ENCODE measurements at regions not wholly inside any gene's neighbourhood (a gene's known extent, or its start where the extent isn't known, plus 50 kb on each side); places are given as distances from the start of the nearest gene placed in this dataset.

- DNase-seq (ENCODE audit: extremely low spot score, unreplicated experiment) = no peak
- TF ChIP-seq CTCF (IDR thresholded peaks at IDR 0.05) = no peak
- no peak overlapping the region for H3K27ac Mint-ChIP-seq (ENCODE audit: unreplicated experiment)
- no peaks in the 10 kb centered on the region for H3K4me1 Mint-ChIP-seq (ENCODE audit: unreplicated experiment)
- peaks cover 23% of the 10 kb centered on the region for H3K9me3 Mint-ChIP-seq (ENCODE audit: unreplicated experiment)
- H3K4me3 Mint-ChIP-seq (ENCODE audit: unreplicated experiment) = no peak overlapping the region
- no peaks in the 10 kb centered on the region for H3K36me3 Mint-ChIP-seq (ENCODE audit: unreplicated experiment)
- peaks cover 2% of the 10 kb centered on the region for H3K27me3 Mint-ChIP-seq (ENCODE audit: unreplicated experiment)
These were observed 297.8 kb downstream of the WDR11 start for GRCh38 chr10:121148921-121149320.

GRCh38 chr10:121152033-121152432, 300.9 kb downstream of the WDR11 start:
- Mint-ChIP-seq H3K27ac (ENCODE audit: unreplicated experiment) (no peak overlapping the region), H3K27me3 (ENCODE audit: unreplicated experiment) (peaks cover 6% of the 10 kb centered on the region), H3K4me1 (ENCODE audit: unreplicated experiment) (peaks cover 2% of the 10 kb centered on the region), H3K4me3 (ENCODE audit: unreplicated experiment) (no peak overlapping the region), H3K36me3 (ENCODE audit: unreplicated experiment) (no peaks in the 10 kb centered on the region), H3K9me3 (ENCODE audit: unreplicated experiment) (peaks cover 7% of the 10 kb centered on the region)
- DNase-seq (ENCODE audit: extremely low spot score, unreplicated experiment) = no peak
- TF ChIP-seq CTCF (IDR thresholded peaks at IDR 0.05) = no peak

GRCh38 chr10:121152935-121153334, 301.8 kb downstream of the WDR11 start:
- Mint-ChIP-seq H3K27ac (ENCODE audit: unreplicated experiment) (no peak overlapping the region), H3K4me1 (ENCODE audit: unreplicated experiment) (peaks cover 2% of the 10 kb centered on the region), H3K36me3 (ENCODE audit: unreplicated experiment) (no peaks in the 10 kb centered on the region), H3K27me3 (ENCODE audit: unreplicated experiment) (peaks cover 6% of the 10 kb centered on the region), H3K4me3 (ENCODE audit: unreplicated experiment) (no peak overlapping the region), H3K9me3 (ENCODE audit: unreplicated experiment) (peaks cover 7% of the 10 kb centered on the region)
- no peak for DNase-seq (ENCODE audit: extremely low spot score, unreplicated experiment)
- TF ChIP-seq CTCF (IDR thresholded peaks at IDR 0.05) = no peak

- peaks cover 7% of the 10 kb centered on the region for H3K9me3 Mint-ChIP-seq (ENCODE audit: unreplicated experiment)
- peaks cover 6% of the 10 kb centered on the region for H3K27me3 Mint-ChIP-seq (ENCODE audit: unreplicated experiment)
These were observed 303.1 kb downstream of the WDR11 start for GRCh38 chr10:121154310-121154709.

GRCh38 chr10:121154846-121155245, 303.7 kb downstream of the WDR11 start:
- Mint-ChIP-seq H3K27ac (ENCODE audit: unreplicated experiment) (no peak overlapping the region), H3K27me3 (ENCODE audit: unreplicated experiment) (peaks cover 5% of the 10 kb centered on the region), H3K4me1 (ENCODE audit: unreplicated experiment) (peaks cover 2% of the 10 kb centered on the region), H3K36me3 (ENCODE audit: unreplicated experiment) (no peaks in the 10 kb centered on the region), H3K9me3 (ENCODE audit: unreplicated experiment) (peaks cover 7% of the 10 kb centered on the region), H3K4me3 (ENCODE audit: unreplicated experiment) (no peak overlapping the region)
- TF ChIP-seq CTCF (IDR thresholded peaks at IDR 0.05) = no peak
- no peak for DNase-seq (ENCODE audit: extremely low spot score, unreplicated experiment)

More at GRCh38 chr10:121154310-121154709, 303.1 kb downstream of the WDR11 start:
- no peak for TF ChIP-seq CTCF (IDR thresholded peaks at IDR 0.05)
- peaks cover 2% of the 10 kb centered on the region for H3K4me1 Mint-ChIP-seq (ENCODE audit: unreplicated experiment)
- DNase-seq (ENCODE audit: extremely low spot score, unreplicated experiment) = no peak
- H3K36me3 Mint-ChIP-seq (ENCODE audit: unreplicated experiment) = no peaks in the 10 kb centered on the region
- no peak overlapping the region for H3K4me3 Mint-ChIP-seq (ENCODE audit: unreplicated experiment)
- H3K27ac Mint-ChIP-seq (ENCODE audit: unreplicated experiment) = no peak overlapping the region
